ENCODE measurements at regions not wholly inside any gene's neighbourhood (a gene's known extent, or its start where the extent isn't known, plus 50 kb on each side); places are given as distances from the start of the nearest gene placed in this dataset.

DNA sequence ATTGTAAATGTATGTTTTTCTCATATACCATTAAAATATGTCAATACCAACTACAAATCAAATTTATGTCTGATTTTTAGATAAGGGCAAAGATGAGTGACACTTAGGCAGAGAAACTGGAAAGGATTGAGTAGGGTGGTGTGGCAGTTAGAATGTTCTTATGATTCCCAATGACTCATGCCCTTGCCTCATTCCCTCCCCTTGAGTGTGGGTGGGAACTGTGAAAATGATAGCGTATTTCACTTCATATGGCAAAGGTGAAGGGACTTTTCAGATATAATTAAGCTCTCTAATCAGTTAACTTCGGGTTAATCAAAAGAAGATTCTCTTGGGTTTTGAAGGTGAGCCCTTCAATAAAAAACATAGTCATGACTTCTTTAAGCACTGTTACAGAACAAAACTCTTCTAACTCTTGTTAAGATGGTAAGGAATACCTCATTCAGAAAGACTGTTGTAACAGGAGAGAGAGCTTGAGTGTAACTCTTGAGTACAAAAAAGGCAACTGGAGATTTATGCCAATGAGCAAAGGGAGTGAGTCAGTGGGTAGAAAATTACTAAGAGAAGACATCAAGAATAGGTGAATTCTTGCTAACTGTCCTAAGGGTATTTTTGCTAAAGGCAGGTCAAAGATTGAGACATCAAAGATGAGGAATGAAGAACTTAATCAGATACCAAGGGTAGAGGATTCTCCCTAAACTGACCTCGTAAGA is 329.5 kb downstream of the KCTD8 start:
- intact Hi-C loops (cut with DNase I; ENCODE audit: low total_unique reads): no loop called here
- no peak for DNase-seq (ENCODE audit: low spot score in 2 of 2)
- H3K4me3 ChIP-seq (ENCODE audit: low read depth, poor library complexity, severe bottlenecking): no peak overlapping the region
- TF ChIP-seq, protein P1, sequence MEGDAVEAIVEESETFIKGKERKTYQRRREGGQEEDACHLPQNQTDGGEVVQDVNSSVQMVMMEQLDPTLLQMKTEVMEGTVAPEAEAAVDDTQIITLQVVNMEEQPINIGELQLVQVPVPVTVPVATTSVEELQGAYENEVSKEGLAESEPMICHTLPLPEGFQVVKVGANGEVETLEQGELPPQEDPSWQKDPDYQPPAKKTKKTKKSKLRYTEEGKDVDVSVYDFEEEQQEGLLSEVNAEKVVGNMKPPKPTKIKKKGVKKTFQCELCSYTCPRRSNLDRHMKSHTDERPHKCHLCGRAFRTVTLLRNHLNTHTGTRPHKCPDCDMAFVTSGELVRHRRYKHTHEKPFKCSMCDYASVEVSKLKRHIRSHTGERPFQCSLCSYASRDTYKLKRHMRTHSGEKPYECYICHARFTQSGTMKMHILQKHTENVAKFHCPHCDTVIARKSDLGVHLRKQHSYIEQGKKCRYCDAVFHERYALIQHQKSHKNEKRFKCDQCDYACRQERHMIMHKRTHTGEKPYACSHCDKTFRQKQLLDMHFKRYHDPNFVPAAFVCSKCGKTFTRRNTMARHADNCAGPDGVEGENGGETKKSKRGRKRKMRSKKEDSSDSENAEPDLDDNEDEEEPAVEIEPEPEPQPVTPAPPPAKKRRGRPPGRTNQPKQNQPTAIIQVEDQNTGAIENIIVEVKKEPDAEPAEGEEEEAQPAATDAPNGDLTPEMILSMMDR (IDR thresholded peaks at IDR 0.05): no peak
- no peak for TF ChIP-seq POLR2A (IDR thresholded peaks at IDR 0.05)
- 50 to 67% methylated on average over 3 of the region's 3 CpGs for WGBS, 2 donors

DNA sequence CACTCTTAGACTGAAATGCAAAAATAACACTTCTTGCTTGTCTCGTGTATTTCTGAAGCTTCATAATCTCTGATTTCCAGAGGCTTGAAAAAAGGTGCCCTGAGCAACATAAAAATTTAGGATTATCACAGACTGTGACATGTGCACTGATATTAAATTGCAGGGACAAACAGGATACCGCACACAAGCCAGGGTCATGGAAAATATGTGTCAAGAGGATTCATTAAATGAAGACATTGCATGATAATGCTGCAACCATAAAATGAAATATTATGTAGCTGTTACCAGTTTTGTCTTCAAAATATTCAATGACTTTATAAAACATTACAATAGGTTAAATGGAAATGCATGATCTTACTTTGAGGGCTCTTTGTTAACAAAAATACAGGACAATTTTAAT is 328.0 kb downstream of the KCTD8 start:
- DNase-seq (ENCODE audit: low spot score in 2 of 2): no peak

DNA sequence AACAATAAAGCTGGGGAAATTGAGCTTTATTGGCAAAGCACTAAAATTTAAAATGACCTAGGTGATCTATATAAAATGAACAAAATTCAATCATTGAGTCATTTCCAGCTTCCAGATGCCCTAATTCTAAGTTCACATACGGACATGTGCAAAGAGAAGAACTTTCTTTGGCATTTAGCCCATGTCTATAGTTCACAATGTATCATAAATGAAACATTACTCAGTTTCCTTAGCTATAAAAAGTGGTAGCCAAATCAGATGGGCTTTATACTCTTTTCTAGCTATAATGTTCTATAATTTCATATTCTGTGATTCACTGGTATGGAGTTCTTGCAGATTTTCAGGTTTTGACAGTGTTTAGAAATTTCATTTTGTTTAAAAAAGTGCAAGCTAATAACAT is 327.4 kb downstream of the KCTD8 start:
- intact Hi-C loops (cut with DNase I; ENCODE audit: low total_unique reads): no loop called here
- no peak for TF ChIP-seq POLR2A (IDR thresholded peaks at IDR 0.05)
- TF ChIP-seq, protein P1 (IDR thresholded peaks at IDR 0.05): no peak
- H3K4me3 ChIP-seq (ENCODE audit: low read depth, poor library complexity, severe bottlenecking): no peak overlapping the region
- 24 to 27% methylated on average over 1 of the region's 1 CpG for WGBS, 2 donors
- no peak for DNase-seq (ENCODE audit: low spot score in 2 of 2)

More for the DNA sequence above, 328.0 kb downstream of the KCTD8 start:
- H3K4me3 ChIP-seq (ENCODE audit: low read depth, poor library complexity, severe bottlenecking): no peak overlapping the region
- intact Hi-C loops (cut with DNase I; ENCODE audit: low total_unique reads): no loop called here
- TF ChIP-seq POLR2A (IDR thresholded peaks at IDR 0.05): no peak
- TF ChIP-seq, protein P1 (IDR thresholded peaks at IDR 0.05): no peak
- 80 to 81% methylated on average over 2 of the region's 2 CpGs for WGBS, 2 donors
